ENCODE measurements at regions not wholly inside any gene's neighbourhood (a gene's known extent, or its start where the extent isn't known, plus 50 kb on each side); places are given as distances from the start of the nearest gene placed in this dataset.
"Not testable (repeated sequence)": the region's sequence is repeated elsewhere in the genome, so short reads cannot be mapped to it uniquely, and the experiment has no call there.

- TF ChIP-seq CTCF (conservative IDR thresholded peaks at IDR 0.05) = 0 out of 2 replicates have a peak, but pooled peaks have one; percentile 14
- no peak overlapping the region for H3K27ac ChIP-seq
These were observed 445.0 kb downstream of the XIRP2 start for GRCh38 chr2:167333245-167333644.

- no peak for TF ChIP-seq CTCF (conservative IDR thresholded peaks at IDR 0.05)
- H3K27ac ChIP-seq = no peak overlapping the region
These were observed 444.1 kb downstream of the XIRP2 start for GRCh38 chr2:167332358-167332757.

- no peak overlapping the region for H3K27ac ChIP-seq
- peak; percentile 22 for TF ChIP-seq CTCF (conservative IDR thresholded peaks at IDR 0.05)
These were observed 443.5 kb downstream of the XIRP2 start for GRCh38 chr2:167331636-167332232.

- H3K27ac ChIP-seq = not testable (repeated sequence)
These were observed 440.5 kb downstream of the XIRP2 start for GRCh38 chr2:167328808-167329207.

GRCh38 chr2:167322795-167323194 lies 434.5 kb downstream of the XIRP2 start:
- no peak overlapping the region for H3K27ac ChIP-seq
- TF ChIP-seq CTCF (conservative IDR thresholded peaks at IDR 0.05) = no peak

- no peak for TF ChIP-seq CTCF (conservative IDR thresholded peaks at IDR 0.05)
These were observed 430.3 kb downstream of the XIRP2 start for GRCh38 chr2:167318581-167318980.

GRCh38 chr2:167310442-167310841 lies 422.2 kb downstream of the XIRP2 start:
- H3K27ac ChIP-seq = no peak overlapping the region
- TF ChIP-seq CTCF (conservative IDR thresholded peaks at IDR 0.05) = no peak

More at GRCh38 chr2:167318581-167318980, 430.3 kb downstream of the XIRP2 start:
- no peak overlapping the region for H3K27ac ChIP-seq

All from VCaP (cell line).